ENCODE measurements at regions not wholly inside any gene's neighbourhood (a gene's known extent, or its start where the extent isn't known, plus 50 kb on each side); places are given as distances from the start of the nearest gene placed in this dataset.
"Not testable (repeated sequence)": the region's sequence is repeated elsewhere in the genome, so short reads cannot be mapped to it uniquely, and the experiment has no call there.

- DNase-seq: no peak
Measured at GRCh38 chr12:29957835-29958234, 174.1 kb upstream of the TMTC1 start.

GRCh38 chr12:29945904-29946303 lies 162.2 kb upstream of the TMTC1 start:
- DNase-seq: peak; percentile 10

- DNase-seq: no peak
Measured at GRCh38 chr12:29944269-29945000, 160.7 kb upstream of the TMTC1 start.

GRCh38 chr12:29943683-29944082 lies 159.9 kb upstream of the TMTC1 start:
- DNase-seq: no peak

GRCh38 chr12:29940811-29941210 lies 157.1 kb upstream of the TMTC1 start:
- no peak for DNase-seq

GRCh38 chr12:29930503-29930902 lies 146.8 kb upstream of the TMTC1 start:
- no peak for DNase-seq

GRCh38 chr12:29929295-29929694 lies 145.6 kb upstream of the TMTC1 start:
- no peak for DNase-seq

GRCh38 chr12:29921307-29921706 lies 137.6 kb upstream of the TMTC1 start:
- DNase-seq: no peak

- no peak for DNase-seq
Measured at GRCh38 chr12:29908157-29908556, 124.4 kb upstream of the TMTC1 start.

GRCh38 chr12:29907461-29907860 lies 123.7 kb upstream of the TMTC1 start:
- no peak for DNase-seq

GRCh38 chr12:29902043-29902442 lies 118.3 kb upstream of the TMTC1 start:
- no peak for DNase-seq

GRCh38 chr12:29901585-29901984 lies 117.8 kb upstream of the TMTC1 start:
- DNase-seq: no peak

- no peak for DNase-seq
Measured at GRCh38 chr12:29899212-29899931, 115.6 kb upstream of the TMTC1 start.

- no peak for DNase-seq
Measured at GRCh38 chr12:29895966-29896365, 112.2 kb upstream of the TMTC1 start.

GRCh38 chr12:29893002-29893401 lies 109.3 kb upstream of the TMTC1 start:
- no peak for DNase-seq

- DNase-seq: no peak
Measured at GRCh38 chr12:29891792-29892191, 108.0 kb upstream of the TMTC1 start.

- DNase-seq: no peak
Measured at GRCh38 chr12:29889737-29890136, 106.0 kb upstream of the TMTC1 start.

GRCh38 chr12:29888777-29889176 lies 105.0 kb upstream of the TMTC1 start:
- DNase-seq: no peak

GRCh38 chr12:29884957-29885356 lies 101.2 kb upstream of the TMTC1 start:
- not testable (repeated sequence) for DNase-seq

- DNase-seq: no peak
Measured at GRCh38 chr12:29883941-29884554, 100.3 kb upstream of the TMTC1 start.

GRCh38 chr12:29883525-29883924 lies 99.8 kb upstream of the TMTC1 start:
- no peak for DNase-seq

- DNase-seq: no peak
Measured at GRCh38 chr12:29882846-29883245, 99.1 kb upstream of the TMTC1 start.

GRCh38 chr12:29880987-29881386 lies 97.2 kb upstream of the TMTC1 start:
- DNase-seq: no peak
